ENCODE measurements at regions not wholly inside any gene's neighbourhood (a gene's known extent, or its start where the extent isn't known, plus 50 kb on each side); places are given as distances from the start of the nearest gene placed in this dataset.

GRCh38 chr2:166814335-166814734 is 73.9 kb upstream of the XIRP2 start:
- H3K4me1 ChIP-seq (ENCODE audit: control insufficient read depth in 1 of 2, insufficient read depth in 2 of 2, low read length in 2 of 2) = no peaks in the 10 kb centered on the region
- ChIA-PET CTCF (no interaction called here), RAD21 (ENCODE audit: low non-redundant PET in 1 of 2, low total read pairs in 2 of 2, uncharacterized antibody in 2 of 2, unreplicated experiment in 2 of 2) (no interaction called here), POLR2A (no interaction called here)
- no peaks in the 10 kb centered on the region for H3K9me2 ChIP-seq (ENCODE audit: insufficient read depth)
- no peaks in the 10 kb centered on the region for H3K9me3 ChIP-seq (ENCODE audit: control insufficient read depth in 1 of 2, insufficient read depth in 1 of 2, low read depth in 1 of 2, low read length in 2 of 2)
- no peak for ATAC-seq
- no peak for DNase-seq (ENCODE audit: low read depth, low spot score)
- no peak overlapping the region for H3K4me3 ChIP-seq (replicated peaks in 1 of 2; ENCODE audit: low read depth in 1 of 2, low read length in 2 of 2)
- H4K20me1 ChIP-seq (ENCODE audit: insufficient read depth) = no peaks in the 10 kb centered on the region
- no peak for TF ChIP-seq SRF (IDR thresholded peaks at IDR 0.05; ENCODE audit: low read depth)
- TF ChIP-seq RAD21 (IDR thresholded peaks at IDR 0.05; ENCODE audit: low read depth) = no peak
- TF ChIP-seq ATF3 (IDR thresholded peaks at IDR 0.05) = no peak
- TF ChIP-seq ELF1 (IDR thresholded peaks at IDR 0.05; ENCODE audit: borderline replicate concordance, low read depth) = no peak
- TF ChIP-seq EGR1 (IDR thresholded peaks at IDR 0.05; ENCODE audit: low read depth) = no peak
- no peak for TF ChIP-seq YY1 (IDR thresholded peaks at IDR 0.05; ENCODE audit: extremely low read depth, insufficient replicate concordance, low read depth, low read length)
- TF ChIP-seq CEBPB (IDR thresholded peaks at IDR 0.05; ENCODE audit: low read depth) = no peak
- TF ChIP-seq EZH2 (IDR thresholded peaks at IDR 0.05) = no peak
- TF ChIP-seq POLR2AphosphoS5 (IDR thresholded peaks at IDR 0.05; ENCODE audit: low read depth, low read length) = no peak
- no peak for TF ChIP-seq CTCF (IDR thresholded peaks at IDR 0.05 in 2 of 3, conservative IDR thresholded peaks at IDR 0.05 in 1 of 3; ENCODE audit: borderline replicate concordance in 1 of 3, insufficient read depth in 1 of 3, low read depth in 2 of 3, low read length in 2 of 3)
- TF ChIP-seq EZH2phosphoT487 (IDR thresholded peaks at IDR 0.05; ENCODE audit: borderline replicate concordance) = no peak
- no peak for TF ChIP-seq CBX3 (IDR thresholded peaks at IDR 0.05; ENCODE audit: low read depth)
- TF ChIP-seq ZFX (IDR thresholded peaks at IDR 0.05) = no peak
- no peak overlapping the region for H3K4me2 ChIP-seq (ENCODE audit: low read length)
- H3K9ac ChIP-seq (ENCODE audit: low read length) = no peak overlapping the region
- no peaks in the 10 kb centered on the region for H3K79me2 ChIP-seq (ENCODE audit: insufficient read depth, low read length)
- BruUV-seq (replicated peaks) = no TSS peak
- no peaks in the 10 kb centered on the region for H3K27me3 ChIP-seq (ENCODE audit: insufficient read depth, low read length)
- H3K27ac ChIP-seq (ENCODE audit: low read depth, low read length) = no peak overlapping the region
- no peak overlapping the region for H2AFZ ChIP-seq (ENCODE audit: low read depth, low read length, poor library complexity, severe bottlenecking)
- intact Hi-C loops (cut with micrococcal nuclease) = no loop called here
- H3K36me3 ChIP-seq (ENCODE audit: control insufficient read depth in 1 of 2, insufficient read depth in 2 of 2, low read length in 2 of 2) = no peaks in the 10 kb centered on the region
